Motor neuron (in vitro differentiated cells): ENCODE measurements at regions not wholly inside any gene's neighbourhood (a gene's known extent, or its start where the extent isn't known, plus 50 kb on each side); places are given as distances from the start of the nearest gene placed in this dataset.

Experiments
- ATAC-seq, 8 experiments: fragments of 200-7000 bp; cut with Tn5 transposase; replicated peaks in 6 of 8; 2 replicates each; pipeline ENCODE4 v1.8.0; 2021; ENCODE audit warnings: mild to moderate bottlenecking in 8 of 8, moderate library complexity in 8 of 8
- H3K27ac ChIP-seq, 2 donors: fragments of 250-450 bp; sonication (Bioruptor Pico); 2 replicates each; pipeline ENCODE4 v1.9.0; 2021; ENCODE audit warnings: antibody characterized with exemption in 2 of 2, mild to moderate bottlenecking in 2 of 2, moderate library complexity in 1 of 2
- H3K4me1 ChIP-seq, 2 donors: fragments of 250-450 bp; sonication (Bioruptor Pico); replicated peaks in 1 of 2; 2 replicates each; pipeline ENCODE4 v1.6.1; 2021; ENCODE audit warnings: antibody characterized with exemption in 2 of 2, mild to moderate bottlenecking in 2 of 2, moderate library complexity in 1 of 2
- H3K4me3 ChIP-seq, 5 donors: fragments of 250-450 bp; sonication (Bioruptor Pico); 2 replicates each; pipeline ENCODE4 v1.9.0; 2021; ENCODE audit warnings: antibody characterized with exemption in 5 of 5, mild to moderate bottlenecking in 5 of 5, moderate library complexity in 4 of 5
- WGBS, 10 experiments: fragments of 450-650 bp; shearing (Covaris generic); methylation state at CpG; one replicate each; pipeline ENCODE4 v1.0.0; 2022; 5-methylcytosine and 5-hydroxymethylcytosine counted together
- in situ Hi-C, 9 experiments: fragments of 400-800 bp; cut with MboI; loops; one replicate each; pipeline ENCODE4 v1.15.0; 2021; ENCODE audit warnings: low sequenced_read_pairs in 9 of 9, low pct_unique_long_range_greater_than_20kb in 2 of 9; ENCODE audit not compliant: unreplicated experiment in 9 of 9

- Histone ChIP-seq H3K4me1 (no peaks in the 10 kb centered on the region), H3K27ac (no peak overlapping the region), H3K4me3 (no peak overlapping the region)
- no peak for ATAC-seq
- WGBS, 10 experiments: 83 to 100% (median 93%) methylated on average over 1 to 7 of the region's 9 CpGs; no CpG with 5 or more reads in 2 of the 10 experiments
- in situ Hi-C loops: no loop called here
These were observed 228.2 kb upstream of the KLF4 start for GRCh38 chr9:107717529-107718314.

- WGBS, 10 experiments: 25 to 53% (median 43%) methylated on average over 1 to 4 of the region's 4 CpGs; no CpG with 5 or more reads in 3 of the 10 experiments
- ATAC-seq: no peak
These were observed 226.2 kb upstream of the KLF4 start for GRCh38 chr9:107715740-107716139.

DNA sequence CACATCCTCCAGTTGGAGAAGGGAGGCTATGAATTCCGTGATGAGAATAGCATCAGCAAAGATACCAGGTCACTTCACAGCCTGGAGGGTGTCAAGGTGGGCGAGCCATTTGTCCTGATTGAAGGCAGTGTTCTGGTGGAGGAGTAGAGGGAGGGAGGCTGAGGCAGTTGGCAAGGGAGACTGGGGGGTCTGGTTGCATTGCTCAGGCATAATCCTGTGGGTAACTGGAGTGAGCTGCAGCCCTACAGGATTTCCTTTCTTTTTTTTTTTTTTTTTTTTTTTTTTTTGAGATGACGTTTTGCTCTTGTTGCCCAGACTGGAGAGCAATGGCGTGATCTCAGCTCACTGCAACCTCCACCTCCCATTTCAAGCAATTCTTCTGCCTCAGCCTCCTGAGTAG is 223.9 kb upstream of the KLF4 start:
- no peaks in the 10 kb centered on the region for H3K4me1 ChIP-seq
- in situ Hi-C loops: no loop called here
- H3K27ac ChIP-seq: no peak overlapping the region
- ATAC-seq: no peak
- no peak overlapping the region for H3K4me3 ChIP-seq
- 87 to 100% (median 100%) methylated on average over 1 to 3 of the region's 4 CpGs; no CpG with 5 or more reads in 5 of the 10 experiments for WGBS, 10 experiments

More at GRCh38 chr9:107715740-107716139, 226.2 kb upstream of the KLF4 start:
- H3K4me1 ChIP-seq: no peaks in the 10 kb centered on the region
- H3K4me3 ChIP-seq: no peak overlapping the region
- H3K27ac ChIP-seq: no peak overlapping the region
- in situ Hi-C loops: no loop called here

- H3K4me3 ChIP-seq: no peak overlapping the region
- in situ Hi-C loops: no loop called here
- H3K27ac ChIP-seq: no peak overlapping the region
- 17 to 83% (median 50%) methylated on average over 1 to 3 of the region's 3 CpGs; no CpG with 5 or more reads in 2 of the 10 experiments for WGBS, 10 experiments
- H3K4me1 ChIP-seq: peaks cover 0 to 4% of the 10 kb centered on the region in 2 donors
- ATAC-seq: peak in 3 of 8 experiments; percentile 42 to 71 (median 56)
These were observed 222.8 kb upstream of the KLF4 start for GRCh38 chr9:107712390-107712789.

DNA sequence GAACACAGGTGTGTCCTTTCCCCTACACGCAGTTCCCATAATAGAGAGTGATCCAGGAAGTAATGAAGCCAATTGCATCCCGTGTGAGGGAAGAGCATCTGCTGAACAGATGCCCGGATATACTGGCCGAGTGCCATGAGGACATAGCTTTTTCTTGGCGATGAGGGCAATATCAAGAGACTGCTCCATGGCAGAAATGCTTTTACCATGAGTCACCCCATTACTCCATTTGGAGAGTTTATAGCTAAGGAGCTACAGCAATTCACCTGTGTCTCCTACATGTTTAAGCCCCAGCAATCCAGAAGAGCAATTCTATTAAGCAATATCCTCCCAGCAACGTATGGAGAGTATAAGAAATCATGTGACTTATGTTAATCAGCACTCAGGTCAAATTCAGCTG is 222.0 kb upstream of the KLF4 start:
- Histone ChIP-seq H3K4me3 (no peak overlapping the region), H3K4me1 (peaks cover 0 to 10% of the 10 kb centered on the region in 2 donors), H3K27ac (no peak overlapping the region)
- peak in 4 of 8 experiments; percentile 41 to 92 (median 84) for ATAC-seq
- WGBS, 10 experiments: 6 to 88% (median 47%) methylated on average over 4 to 6 of the region's 6 CpGs; no CpG with 5 or more reads in 4 of the 10 experiments
- in situ Hi-C loops: no loop called here

DNA sequence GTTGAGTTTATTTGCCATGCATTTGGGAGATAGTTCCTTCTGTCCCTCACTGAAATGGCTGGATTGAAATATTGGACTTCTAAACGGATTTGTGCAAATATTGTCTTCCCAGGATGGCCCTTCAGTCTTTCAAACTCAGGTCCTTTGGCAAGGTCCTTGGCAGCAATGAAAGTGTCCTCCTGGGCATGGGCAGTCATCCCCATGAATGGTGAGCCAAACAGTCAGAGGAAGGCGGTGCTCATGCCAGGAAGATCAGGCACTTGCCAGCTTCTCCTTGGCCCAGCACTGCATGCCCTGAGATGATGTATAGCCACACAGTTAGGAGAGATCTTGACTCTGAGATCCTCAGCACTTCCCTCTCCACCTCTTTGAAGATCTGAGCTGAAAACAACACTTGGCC is 221.4 kb upstream of the KLF4 start:
- WGBS, 10 experiments: 59 to 83% (median 76%) methylated on average over 1 to 2 of the region's 2 CpGs; no CpG with 5 or more reads in 4 of the 10 experiments
- no peak overlapping the region for H3K4me3 ChIP-seq
- H3K27ac ChIP-seq: no peak overlapping the region
- H3K4me1 ChIP-seq: peaks cover 0 to 10% of the 10 kb centered on the region in 2 donors
- ATAC-seq: no peak
- in situ Hi-C loops: no loop called here

GRCh38 chr9:107710546-107710945 is 221.0 kb upstream of the KLF4 start:
- ATAC-seq: no peak
- H3K4me1 ChIP-seq: peaks cover 0 to 10% of the 10 kb centered on the region in 2 donors

DNA sequence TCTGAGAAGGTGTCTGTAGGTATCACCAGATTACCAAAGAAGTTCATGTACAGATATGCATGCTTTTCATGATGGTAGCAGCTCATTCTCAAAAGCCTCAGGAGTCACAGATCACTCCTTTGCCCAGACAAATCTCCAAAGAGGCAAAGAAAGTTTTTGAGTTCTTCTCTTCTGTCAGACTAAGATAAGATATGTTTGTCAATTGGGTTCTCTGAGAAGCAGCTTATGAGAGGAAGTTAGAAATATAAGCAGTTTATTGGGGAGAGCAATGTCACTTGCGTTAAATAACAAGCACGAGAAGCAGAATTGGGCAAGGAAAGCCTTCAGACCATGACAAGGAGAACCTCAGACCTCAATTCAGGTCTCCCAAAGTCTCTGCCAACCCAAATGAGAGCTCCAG is 219.2 kb upstream of the KLF4 start:
- peaks cover 0 to 10% of the 10 kb centered on the region in 2 donors for H3K4me1 ChIP-seq
- H3K27ac ChIP-seq: no peak overlapping the region
- in situ Hi-C loops: no loop called here
- H3K4me3 ChIP-seq: no peak overlapping the region
- WGBS, 10 experiments: 83 to 100% (median 97%) methylated on average over 1 to 2 of the region's 2 CpGs; no CpG with 5 or more reads in 4 of the 10 experiments
- ATAC-seq: no peak

More at GRCh38 chr9:107710546-107710945, 221.0 kb upstream of the KLF4 start:
- in situ Hi-C loops: no loop called here
- Histone ChIP-seq H3K27ac (no peak overlapping the region), H3K4me3 (no peak overlapping the region)
- WGBS, 10 experiments: 33 to 100% (median 89%) methylated on average over 1 of the region's 1 CpG; no CpG with 5 or more reads in 3 of the 10 experiments

DNA sequence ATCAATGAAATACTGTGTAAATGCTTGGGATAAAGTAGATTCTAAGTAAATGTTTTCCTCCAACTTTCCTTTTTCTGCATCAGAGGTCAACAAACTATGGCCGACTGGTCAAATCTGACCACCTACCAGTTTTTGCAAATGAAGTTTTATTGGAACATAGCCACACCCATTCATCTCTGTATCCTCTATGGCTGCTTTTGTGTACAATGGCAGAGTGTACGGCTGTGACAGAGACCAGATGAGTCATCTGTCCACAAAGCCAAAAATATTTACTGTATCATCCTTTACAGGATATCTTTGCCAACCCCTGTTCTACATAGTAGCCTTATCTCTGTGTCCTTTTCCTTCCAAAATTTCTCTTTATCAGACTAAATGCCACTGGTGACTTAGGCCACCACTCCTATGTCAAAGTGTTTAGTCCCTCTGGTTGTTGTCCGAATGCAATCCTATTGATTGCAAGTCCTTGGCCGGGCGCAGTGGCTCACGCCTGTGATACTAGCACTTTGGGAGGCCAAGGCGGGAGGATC is 218.4 kb upstream of the KLF4 start:
- Histone ChIP-seq H3K27ac (no peak overlapping the region), H3K4me3 (no peak overlapping the region), H3K4me1 (peaks cover 0 to 10% of the 10 kb centered on the region in 2 donors)
- ATAC-seq: peak in 5 of 8 experiments; percentile 31 to 66 (median 54)
- in situ Hi-C loops: no loop called here
- 0 to 100% (median 72%) methylated on average over 1 to 4 of the region's 7 CpGs; no CpG with 5 or more reads in 2 of the 10 experiments for WGBS, 10 experiments

GRCh38 chr9:107707428-107707837 is 217.9 kb upstream of the KLF4 start:
- peak in 5 of 8 experiments; percentile 31 to 60 (median 41) for ATAC-seq
- H3K4me1 ChIP-seq: peaks cover 0 to 10% of the 10 kb centered on the region in 2 donors
- in situ Hi-C loops: no loop called here
- H3K4me3 ChIP-seq: no peak overlapping the region
- no peak overlapping the region for H3K27ac ChIP-seq
- 20 to 100% (median 61%) methylated on average over 1 to 6 of the region's 6 CpGs; no CpG with 5 or more reads in 3 of the 10 experiments for WGBS, 10 experiments

DNA sequence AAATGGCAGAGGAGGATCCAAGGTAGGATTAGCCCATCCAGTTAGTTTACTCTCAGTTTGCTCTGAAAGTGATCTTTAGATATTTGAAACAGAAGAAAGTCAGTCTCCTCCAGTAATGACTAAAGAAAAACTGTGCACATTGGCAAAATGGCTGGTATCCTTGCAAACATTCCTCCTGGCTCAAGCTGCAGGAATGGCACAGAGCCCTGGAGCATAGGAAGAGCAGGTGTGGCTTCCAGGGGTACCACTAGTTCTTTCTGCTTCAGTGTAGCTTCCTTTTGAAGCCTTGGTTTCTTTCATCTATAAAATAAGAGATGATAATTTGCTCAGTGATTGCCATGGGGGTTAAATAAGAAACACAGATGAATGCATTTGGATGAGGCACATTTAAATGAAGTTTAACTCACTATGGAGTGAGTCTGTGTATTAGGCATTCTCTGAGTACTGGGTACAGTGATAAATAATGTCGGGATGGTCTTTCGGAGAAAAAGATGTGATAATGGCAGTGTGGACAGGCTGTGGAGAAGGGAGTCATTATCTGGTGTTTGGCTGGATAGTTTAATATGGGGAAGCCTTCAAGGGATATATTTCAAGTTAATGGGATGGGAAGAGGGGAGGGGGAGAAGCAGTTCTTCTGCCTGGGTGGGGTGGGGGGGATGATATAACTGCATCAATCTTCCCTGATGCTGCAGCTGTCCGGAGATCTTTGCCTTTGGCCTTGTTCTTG is 217.3 kb upstream of the KLF4 start:
- peak in 5 of 8 experiments; percentile 35 to 74 (median 44) for ATAC-seq
- in situ Hi-C loops: no loop called here
- Histone ChIP-seq H3K4me3 (no peak overlapping the region), H3K4me1 (peaks cover 0 to 10% of the 10 kb centered on the region in 2 donors), H3K27ac (no peak overlapping the region)
- WGBS, 10 experiments: 67 to 100% (median 76%) methylated on average over 1 to 2 of the region's 3 CpGs; no CpG with 5 or more reads in 5 of the 10 experiments

GRCh38 chr9:107705521-107705920 is 216.0 kb upstream of the KLF4 start:
- 67 to 92% (median 83%) methylated on average over 1 to 3 of the region's 3 CpGs; no CpG with 5 or more reads in 1 of the 10 experiments for WGBS, 10 experiments
- H3K4me3 ChIP-seq: no peak overlapping the region
- H3K4me1 ChIP-seq: peaks cover 0 to 10% of the 10 kb centered on the region in 2 donors
- in situ Hi-C loops: no loop called here
- ATAC-seq: no peak
- H3K27ac ChIP-seq: no peak overlapping the region

- H3K4me3 ChIP-seq: no peak overlapping the region
- ATAC-seq: peak in 1 of 8 experiments; percentile 62
- no peak overlapping the region for H3K27ac ChIP-seq
- 0 to 100% (median 50%) methylated on average over 1 of the region's 1 CpG; no CpG with 5 or more reads in 3 of the 10 experiments for WGBS, 10 experiments
- in situ Hi-C loops: no loop called here
- peaks cover 0 to 10% of the 10 kb centered on the region in 2 donors for H3K4me1 ChIP-seq
These were observed 215.2 kb upstream of the KLF4 start for GRCh38 chr9:107704774-107705173.
